Panc1 (cell line): ENCODE measurements at regions not wholly inside any gene's neighbourhood (a gene's known extent, or its start where the extent isn't known, plus 50 kb on each side); places are given as distances from the start of the nearest gene placed in this dataset.
"Not testable (repeated sequence)": the region's sequence is repeated elsewhere in the genome, so short reads cannot be mapped to it uniquely, and the experiment has no call there.

ENCODE experiments used
- ATAC-seq: fragments of 200-7000 bp; cut with Tn5 transposase; 2 replicates; pipeline ENCODE4 v1.9.1; 2020; ENCODE audit warnings: mild to moderate bottlenecking, moderate library complexity
- BruUV-seq: library from RNA; stranded (reverse); fragments of 400-500 nt; replicated peaks from 2 replicates; lab custom pipeline; 2021; lab: Mats Ljungman, UMichigan
- CTCF ChIA-PET: fragments of 300-600 bp; sonication (Branson Sonifier 250); formaldehyde crosslinking; loops from one replicate; lab custom pipeline; 2022; ENCODE audit warnings: antibody characterized with exemption; lab: Charles Lee
- POLR2A ChIA-PET: fragments of 300-600 bp; sonication (Branson Sonifier 250); formaldehyde crosslinking; loops from one replicate; lab custom pipeline; 2022; ENCODE audit warnings: antibody characterized with exemption; lab: Charles Lee
- DNase-seq: peaks from one replicate; pipeline ENCODE4 v3.0.0-alpha.2; 2010; ENCODE audit warnings: low read depth, low spot score
- H3K27ac ChIP-seq: 2 replicates; pipeline ENCODE4 v1.5.1; 2011; ENCODE audit warnings: mild to moderate bottlenecking, low read length, inconsistent platforms
- H3K27me3 ChIP-seq: fragments of 200-500 bp; sonication (Bioruptor generic); 2 replicates; pipeline ENCODE4 v1.6.0; 2014; ENCODE audit warnings: low read length, inconsistent platforms; ENCODE audit not compliant: control insufficient read depth, insufficient read depth
- H3K36me3 ChIP-seq: fragments of 200-500 bp; sonication (Bioruptor generic); 2 replicates; pipeline ENCODE4 v1.5.1; 2014; ENCODE audit warnings: inconsistent platforms, mild to moderate bottlenecking, low read length, moderate library complexity; ENCODE audit not compliant: control insufficient read depth, insufficient read depth
- H3K4me1 ChIP-seq: 2 replicates; pipeline ENCODE4 v1.5.1; 2011; ENCODE audit warnings: inconsistent platforms, mild to moderate bottlenecking, low read length, moderate library complexity; ENCODE audit not compliant: control insufficient read depth, insufficient read depth
- H3K4me3 ChIP-seq, 2 experiments: 2 replicates each; pipeline ENCODE4 v1.5.1; 2011 to 2012; ENCODE audit warnings: low read depth in 2 of 2, low read length in 2 of 2, mild to moderate bottlenecking in 2 of 2, inconsistent platforms in 1 of 2, moderate library complexity in 1 of 2
- H3K9me3 ChIP-seq: fragments of 200-500 bp; sonication (Bioruptor generic); 2 replicates; pipeline ENCODE4 v1.5.1; 2014; ENCODE audit warnings: low read depth, mild to moderate bottlenecking, inconsistent platforms, low read length, moderate library complexity; ENCODE audit not compliant: control insufficient read depth, insufficient read depth
- CTCF ChIP-seq: fragments of 450-650 bp; IDR thresholded peaks from 2 replicates; pipeline ENCODE4 v1.5.1; 2017; ENCODE audit warnings: mild to moderate bottlenecking
- POLR2AphosphoS5 ChIP-seq: IDR thresholded peaks from 2 replicates; pipeline ENCODE4 v1.6.1; 2012; ENCODE audit warnings: mild to moderate bottlenecking, low read depth, low read length, moderate library complexity
- REST ChIP-seq, 2 experiments: IDR thresholded peaks; 2 replicates each; pipeline ENCODE4 v1.6.1; 2011 to 2012; ENCODE audit warnings: low read depth in 2 of 2, control low read depth in 1 of 2, low read length in 1 of 2, mild to moderate bottlenecking in 1 of 2, moderate library complexity in 1 of 2; ENCODE audit not compliant: insufficient read depth in 1 of 2
- SIN3A ChIP-seq: IDR thresholded peaks from 2 replicates; pipeline ENCODE4 v1.6.1; 2012; ENCODE audit warnings: low read depth, mild to moderate bottlenecking, low read length, moderate library complexity, borderline replicate concordance; ENCODE audit not compliant: insufficient read depth
- TCF7L2 ChIP-seq: IDR thresholded peaks from 2 replicates; pipeline ENCODE4 v1.6.1; 2011; ENCODE audit warnings: mild to moderate bottlenecking, low read depth, low read length, inconsistent platforms
- in situ Hi-C: cut with HindIII; loops from 2 replicates; pipeline ENCODE4 v1.10.0; 2016; ENCODE audit warnings: low sequenced_read_pairs, low pct_unique_long_range_greater_than_20kb
- intact Hi-C: fragments of 100-400 bp; cut with micrococcal nuclease; formaldehyde crosslinking; loops from one replicate; pipeline ENCODE4 v1.10.0; 2022; ENCODE audit not compliant: unreplicated experiment

- Histone ChIP-seq H3K9me3 (no peaks in the 10 kb centered on the region), H3K27me3 (no peaks in the 10 kb centered on the region), H3K27ac (no peak overlapping the region), H3K4me1 (no peaks in the 10 kb centered on the region), H3K36me3 (no peaks in the 10 kb centered on the region), H3K4me3 (no peak overlapping the region)
- ChIA-PET CTCF (no interaction called here), POLR2A (no interaction called here)
- in situ Hi-C loops: no loop called here
- no peak for DNase-seq
- intact Hi-C loops: no loop called here
- BruUV-seq: no TSS peak
- TF ChIP-seq SIN3A: no peak
- no peak for TF ChIP-seq TCF7L2
- TF ChIP-seq POLR2AphosphoS5: no peak
- no peak for TF ChIP-seq REST (IDR thresholded peaks at IDR 0.05; ENCODE audit: insufficient read depth in 1 of 2, low read depth in 2 of 2, low read length in 1 of 2)
- no peak for TF ChIP-seq CTCF
- no peak for ATAC-seq
These were observed 859.6 kb upstream of the CRIM1 start for GRCh38 chr2:35496022-35496421.

GRCh38 chr2:35495182-35495581 lies 860.4 kb upstream of the CRIM1 start:
- Histone ChIP-seq H3K4me1 (no peaks in the 10 kb centered on the region), H3K9me3 (no peaks in the 10 kb centered on the region), H3K27me3 (no peaks in the 10 kb centered on the region), H3K4me3 (no peak overlapping the region), H3K27ac (no peak overlapping the region), H3K36me3 (no peaks in the 10 kb centered on the region)
- CTCF ChIA-PET: no interaction called here
- TF ChIP-seq REST (IDR thresholded peaks at IDR 0.05; ENCODE audit: insufficient read depth in 1 of 2, low read depth in 2 of 2, low read length in 1 of 2) (no peak), TCF7L2 (no peak), SIN3A (no peak), CTCF (no peak), POLR2AphosphoS5 (no peak)
- ATAC-seq (no peak), DNase-seq (no peak)
- POLR2A ChIA-PET: no interaction called here
- in situ Hi-C loops (no loop called here), intact Hi-C loops (no loop called here)
- no TSS peak for BruUV-seq

GRCh38 chr2:35478121-35478520 lies 877.5 kb upstream of the CRIM1 start:
- ATAC-seq, intact Hi-C loops, BruUV-seq, POLR2A ChIA-PET, in situ Hi-C loops, DNase-seq, H3K4me3 ChIP-seq, H3K27ac ChIP-seq, H3K4me1 ChIP-seq, CTCF ChIA-PET, H3K9me3 ChIP-seq, H3K27me3 ChIP-seq, H3K36me3 ChIP-seq: not testable (repeated sequence)
